ENCODE measurements at regions not wholly inside any gene's neighbourhood (a gene's known extent, or its start where the extent isn't known, plus 50 kb on each side); places are given as distances from the start of the nearest gene placed in this dataset.

DNA sequence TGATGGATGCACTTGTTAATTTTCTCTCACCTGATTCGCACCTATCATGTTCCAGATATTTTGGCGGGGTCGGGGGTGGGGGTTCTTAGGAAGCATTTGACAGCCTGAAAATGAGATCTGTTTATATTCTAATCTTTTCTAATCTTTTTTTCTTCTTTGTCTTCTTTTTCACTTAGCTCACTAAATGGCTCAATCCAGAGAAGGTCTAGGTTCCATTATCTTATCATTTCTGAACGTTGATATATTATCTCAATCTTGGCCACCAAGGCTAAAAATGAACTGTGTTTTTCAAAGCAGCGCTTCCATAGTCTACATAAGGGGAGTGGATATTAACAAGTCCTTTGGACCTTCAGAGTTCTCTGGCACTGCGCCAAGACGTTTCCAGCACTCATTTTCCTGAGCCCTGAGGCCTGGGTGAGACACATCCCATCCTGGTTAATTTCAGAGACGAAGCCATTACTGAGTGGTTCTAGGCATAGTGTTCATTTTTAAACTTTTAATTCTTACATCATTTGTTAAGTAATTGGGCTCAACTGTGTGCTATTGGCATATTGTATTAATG lies 229.0 kb downstream of the SOX11 start:
- in situ Hi-C loops (cut with MboI; ENCODE audit: low sequenced_read_pairs in 4 of 4) (no loop called here), intact Hi-C loops (cut with DNase I; ENCODE audit: low total_unique reads) (no loop called here)
- ATAC-seq, result no peak
- Histone ChIP-seq H3K9me3 (no peaks in the 10 kb centered on the region), H3K4me1 (no peaks in the 10 kb centered on the region), H3K36me3 (no peaks in the 10 kb centered on the region), H3K27ac (no peak overlapping the region), H3K27me3 (no peaks in the 10 kb centered on the region), H3K4me3 (no peak overlapping the region)
- TF ChIP-seq, protein P1, sequence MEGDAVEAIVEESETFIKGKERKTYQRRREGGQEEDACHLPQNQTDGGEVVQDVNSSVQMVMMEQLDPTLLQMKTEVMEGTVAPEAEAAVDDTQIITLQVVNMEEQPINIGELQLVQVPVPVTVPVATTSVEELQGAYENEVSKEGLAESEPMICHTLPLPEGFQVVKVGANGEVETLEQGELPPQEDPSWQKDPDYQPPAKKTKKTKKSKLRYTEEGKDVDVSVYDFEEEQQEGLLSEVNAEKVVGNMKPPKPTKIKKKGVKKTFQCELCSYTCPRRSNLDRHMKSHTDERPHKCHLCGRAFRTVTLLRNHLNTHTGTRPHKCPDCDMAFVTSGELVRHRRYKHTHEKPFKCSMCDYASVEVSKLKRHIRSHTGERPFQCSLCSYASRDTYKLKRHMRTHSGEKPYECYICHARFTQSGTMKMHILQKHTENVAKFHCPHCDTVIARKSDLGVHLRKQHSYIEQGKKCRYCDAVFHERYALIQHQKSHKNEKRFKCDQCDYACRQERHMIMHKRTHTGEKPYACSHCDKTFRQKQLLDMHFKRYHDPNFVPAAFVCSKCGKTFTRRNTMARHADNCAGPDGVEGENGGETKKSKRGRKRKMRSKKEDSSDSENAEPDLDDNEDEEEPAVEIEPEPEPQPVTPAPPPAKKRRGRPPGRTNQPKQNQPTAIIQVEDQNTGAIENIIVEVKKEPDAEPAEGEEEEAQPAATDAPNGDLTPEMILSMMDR (IDR thresholded peaks at IDR 0.05 in 4 of 5, conservative IDR thresholded peaks at IDR 0.05 in 1 of 5), result no peak
- TF ChIP-seq POLR2A (IDR thresholded peaks at IDR 0.05), result no peak
- no peak for DNase-seq

DNA sequence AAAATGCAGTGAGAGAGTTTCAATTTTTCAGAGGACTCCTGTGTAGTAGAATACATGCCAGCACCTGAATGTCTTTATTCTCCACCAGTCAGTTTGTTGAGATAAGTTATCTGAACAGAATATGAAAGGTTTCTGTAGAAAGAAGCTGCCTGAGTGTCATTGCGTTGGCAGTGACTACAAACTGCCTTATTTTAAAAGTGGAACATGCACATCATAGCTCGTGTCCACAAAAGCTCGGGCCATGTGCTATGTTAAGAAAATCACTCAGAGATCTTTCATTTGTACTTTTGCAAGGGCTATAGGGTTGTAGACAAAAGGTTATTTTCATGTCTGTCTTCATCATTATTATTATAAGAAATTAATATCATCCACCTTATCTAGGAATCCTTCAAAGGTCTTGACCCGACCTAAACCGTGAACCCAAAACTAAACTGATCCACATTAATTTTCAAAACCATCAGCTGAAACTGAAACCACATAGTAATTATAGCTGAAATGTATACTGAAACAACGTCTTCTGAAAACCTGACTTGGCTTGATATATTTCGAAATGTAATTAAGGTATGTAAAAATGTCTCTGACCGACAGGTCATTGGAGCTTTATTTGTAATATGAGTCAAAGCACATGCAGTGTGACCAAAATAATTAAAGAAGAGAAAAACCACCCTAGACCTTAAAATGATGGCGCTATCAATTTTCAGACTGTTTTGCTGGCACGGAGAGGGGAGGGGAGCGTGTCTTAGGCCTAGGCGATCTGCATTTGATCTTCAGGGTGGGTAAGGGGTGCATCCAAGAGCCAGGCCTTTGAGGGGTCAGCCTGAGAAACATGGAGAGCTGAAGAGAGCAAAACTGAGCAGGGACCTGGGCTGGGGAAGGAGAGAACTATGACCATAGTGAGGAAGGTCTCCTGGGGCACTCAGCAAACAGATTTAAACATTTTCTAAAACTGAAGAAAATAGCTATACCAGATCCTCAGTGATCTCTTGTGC lies 232.1 kb downstream of the SOX11 start:
- ATAC-seq (no peak), DNase-seq (no peak)
- in situ Hi-C loops (cut with MboI; ENCODE audit: low sequenced_read_pairs in 4 of 4) (no loop called here), intact Hi-C loops (cut with DNase I; ENCODE audit: low total_unique reads) (no loop called here)
- H3K4me1 ChIP-seq, result no peaks in the 10 kb centered on the region
- TF ChIP-seq, protein P1 (IDR thresholded peaks at IDR 0.05 in 4 of 5, conservative IDR thresholded peaks at IDR 0.05 in 1 of 5), result no peak
- TF ChIP-seq POLR2A (IDR thresholded peaks at IDR 0.05), result no peak
- no peaks in the 10 kb centered on the region for H3K36me3 ChIP-seq
- no peaks in the 10 kb centered on the region for H3K27me3 ChIP-seq
- H3K9me3 ChIP-seq, result no peaks in the 10 kb centered on the region
- no peak overlapping the region for H3K4me3 ChIP-seq
- H3K27ac ChIP-seq, result no peak overlapping the region

DNA sequence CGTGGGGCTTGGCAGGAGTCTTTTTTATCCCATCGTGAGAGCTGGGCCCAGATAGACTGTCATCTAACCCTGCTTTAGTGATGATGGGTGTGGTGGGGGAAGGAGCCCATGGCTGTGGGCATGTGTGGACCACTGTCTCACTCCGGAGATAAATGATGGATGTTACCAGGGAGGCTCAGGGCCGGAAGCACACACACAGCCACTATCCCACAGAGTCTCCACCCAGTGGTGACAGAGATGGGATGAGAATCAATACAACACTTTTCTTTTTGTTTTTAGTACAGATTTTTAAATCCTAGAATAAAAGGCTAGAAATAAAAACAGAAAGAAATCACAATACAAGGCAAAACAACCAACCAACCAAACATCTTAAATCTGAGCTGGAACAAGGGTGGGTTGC lies 233.4 kb downstream of the SOX11 start:
- no peak overlapping the region for H3K27ac ChIP-seq
- intact Hi-C loops (cut with DNase I; ENCODE audit: low total_unique reads) (no loop called here), in situ Hi-C loops (cut with MboI; ENCODE audit: low sequenced_read_pairs in 4 of 4) (no loop called here)
- DNase-seq (no peak), ATAC-seq (no peak)
- no peaks in the 10 kb centered on the region for H3K27me3 ChIP-seq
- H3K4me3 ChIP-seq, result no peak overlapping the region
- no peak for TF ChIP-seq POLR2A (IDR thresholded peaks at IDR 0.05)
- TF ChIP-seq, protein P1 (IDR thresholded peaks at IDR 0.05 in 4 of 5, conservative IDR thresholded peaks at IDR 0.05 in 1 of 5), result no peak
- H3K36me3 ChIP-seq, result no peaks in the 10 kb centered on the region
- no peaks in the 10 kb centered on the region for H3K4me1 ChIP-seq
- H3K9me3 ChIP-seq, result no peaks in the 10 kb centered on the region

DNA sequence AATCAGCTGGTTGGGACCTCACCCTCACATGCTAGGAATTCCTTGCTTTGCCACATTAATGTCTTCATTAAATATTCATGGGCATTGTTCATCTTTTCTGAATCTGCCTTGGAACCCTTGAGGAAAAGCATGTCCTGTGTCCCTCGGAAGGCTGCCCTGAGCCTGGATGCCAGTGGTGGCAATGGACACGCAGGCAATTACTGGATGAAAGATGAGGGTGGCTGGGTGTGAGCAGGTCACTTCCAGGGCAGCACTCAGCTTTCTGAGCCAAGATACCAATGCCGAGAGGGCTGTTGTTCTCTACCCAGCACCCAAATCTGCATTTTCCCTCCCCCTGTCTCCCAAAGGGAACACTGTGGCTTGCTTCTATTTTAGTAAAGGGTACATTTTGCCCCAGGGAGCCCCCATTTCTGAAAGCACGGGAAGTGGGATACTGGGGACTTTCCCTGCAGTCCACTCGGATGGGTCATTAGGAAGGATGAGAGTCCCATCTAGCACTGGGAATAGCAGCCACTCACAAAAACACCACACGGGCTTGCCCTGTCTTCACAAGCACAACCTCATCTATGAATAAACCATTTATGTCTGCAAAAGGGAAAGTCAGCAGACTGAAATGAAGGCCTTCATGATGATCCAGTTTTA lies 234.8 kb downstream of the SOX11 start:
- in situ Hi-C loops (cut with MboI; ENCODE audit: low sequenced_read_pairs in 4 of 4) (no loop called here), intact Hi-C loops (cut with DNase I; ENCODE audit: low total_unique reads) (no loop called here)
- Histone ChIP-seq H3K9me3 (no peaks in the 10 kb centered on the region), H3K4me1 (no peaks in the 10 kb centered on the region), H3K27ac (no peak overlapping the region), H3K4me3 (no peak overlapping the region), H3K27me3 (no peaks in the 10 kb centered on the region), H3K36me3 (no peaks in the 10 kb centered on the region)
- no peak for DNase-seq
- TF ChIP-seq, protein P1 (IDR thresholded peaks at IDR 0.05 in 4 of 5, conservative IDR thresholded peaks at IDR 0.05 in 1 of 5), result no peak
- no peak for TF ChIP-seq POLR2A (IDR thresholded peaks at IDR 0.05)
- no peak for ATAC-seq

All from gastrocnemius medialis (tissue), 4 donors.